ENCODE measurements at regions not wholly inside any gene's neighbourhood (a gene's known extent, or its start where the extent isn't known, plus 50 kb on each side); places are given as distances from the start of the nearest gene placed in this dataset.

DNA sequence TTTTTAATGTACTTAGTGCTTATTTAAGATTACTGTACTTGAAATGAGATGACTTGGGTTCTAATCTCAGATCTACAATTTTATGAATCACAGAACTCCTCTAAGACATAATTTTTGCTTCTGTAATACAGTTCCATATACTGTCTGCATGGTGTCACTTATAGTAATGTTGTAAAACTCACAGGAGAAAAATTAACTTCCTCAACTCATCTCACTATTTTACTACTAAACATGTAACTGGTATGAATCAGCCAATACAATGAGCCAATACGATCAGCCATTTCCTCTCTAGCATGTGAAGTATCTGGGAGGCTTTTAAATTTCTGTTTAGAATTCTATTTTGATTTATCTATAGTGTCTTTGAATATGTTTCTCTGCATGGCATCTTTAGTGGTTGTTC, 85.3 kb downstream of the NHLRC3 start:
- TF ChIP-seq POLR2A (IDR thresholded peaks at IDR 0.05) (no peak), CTCF (IDR thresholded peaks at IDR 0.05) (no peak), POLR2AphosphoS5 (IDR thresholded peaks at IDR 0.05) (no peak)

All from sigmoid colon (tissue), 4 donors.